SK-N-MC (cell line): ENCODE measurements at regions not wholly inside any gene's neighbourhood (a gene's known extent, or its start where the extent isn't known, plus 50 kb on each side); places are given as distances from the start of the nearest gene placed in this dataset.

Experiments used
- EZH2 ChIP-seq: fragments of 200-600 bp; sonication (generic); IDR thresholded peaks from one replicate; pipeline ENCODE4 v1.6.1; 2017; ENCODE audit warnings: antibody characterized with exemption
- POLR2AphosphoS5 ChIP-seq: IDR thresholded peaks from 2 replicates; pipeline ENCODE4 v1.6.1; 2012; ENCODE audit warnings: mild to moderate bottlenecking, low read depth, low read length, borderline replicate concordance

DNA sequence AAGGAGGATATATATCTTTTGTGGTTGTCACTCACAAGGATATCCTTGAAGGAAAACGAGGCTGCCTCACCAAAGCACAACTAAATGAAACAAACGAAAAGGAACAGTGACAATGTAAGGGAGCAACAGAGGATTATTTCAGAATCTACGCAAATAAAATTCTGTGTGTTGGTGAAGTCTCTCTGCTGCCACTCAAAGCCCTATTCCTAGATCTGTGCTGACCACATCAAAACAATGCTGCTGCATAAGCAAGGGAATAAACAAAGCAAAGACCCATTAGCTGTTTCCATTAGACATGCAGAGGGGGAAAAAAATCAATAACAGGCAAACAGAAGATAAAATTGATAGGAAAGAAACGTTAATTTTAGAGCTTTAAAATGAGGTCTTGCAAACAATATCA lies 204.4 kb downstream of the MZT1 start:
- no peak for TF ChIP-seq EZH2
- TF ChIP-seq POLR2AphosphoS5, result no peak
